KMS-11 (cell line): ENCODE measurements at regions not wholly inside any gene's neighbourhood (a gene's known extent, or its start where the extent isn't known, plus 50 kb on each side); places are given as distances from the start of the nearest gene placed in this dataset.

ENCODE experiments used
- H2AFZ ChIP-seq: fragments of 200-600 bp; sonication (generic); 2 replicates; pipeline ENCODE4 v1.6.1; 2016; ENCODE audit warnings: antibody characterized with exemption, mixed run types, low read depth
- H3K27ac ChIP-seq: fragments of 200-600 bp; sonication (generic); 2 replicates; pipeline ENCODE4 v1.6.1; 2016; ENCODE audit warnings: mild to moderate bottlenecking, mixed run types
- H3K27me3 ChIP-seq: fragments of 200-600 bp; sonication (generic); 2 replicates; pipeline ENCODE4 v1.6.1; 2017; ENCODE audit warnings: mild to moderate bottlenecking, low read depth, mixed run types, moderate library complexity; ENCODE audit not compliant: insufficient read depth
- H3K36me3 ChIP-seq: fragments of 200-600 bp; sonication (generic); 2 replicates; pipeline ENCODE4 v1.6.1; 2017; ENCODE audit warnings: mild to moderate bottlenecking, mixed run types; ENCODE audit not compliant: insufficient read depth
- H3K4me1 ChIP-seq: fragments of 200-600 bp; sonication (generic); 2 replicates; pipeline ENCODE4 v1.6.1; 2016; ENCODE audit warnings: mild to moderate bottlenecking, low read depth, mixed run types; ENCODE audit not compliant: poor library complexity, severe bottlenecking
- H3K4me2 ChIP-seq: fragments of 200-600 bp; sonication (generic); 2 replicates; pipeline ENCODE4 v1.7.0; 2016; ENCODE audit warnings: mild to moderate bottlenecking, mixed run types
- H3K4me3 ChIP-seq: fragments of 200-600 bp; sonication (generic); IDR thresholded peaks from 2 replicates; pipeline ENCODE4 v1.6.1; 2017; ENCODE audit warnings: low read depth, low read length, mixed read lengths; ENCODE audit not compliant: insufficient read depth
- H3K79me2 ChIP-seq: fragments of 200-600 bp; sonication (generic); 2 replicates; pipeline ENCODE4 v1.6.1; 2016; ENCODE audit warnings: low read depth, mixed run types; ENCODE audit not compliant: insufficient read depth
- H3K9ac ChIP-seq: fragments of 200-600 bp; sonication (generic); 2 replicates; pipeline ENCODE4 v1.6.1; 2016; ENCODE audit warnings: mild to moderate bottlenecking, mixed run types
- H4K20me1 ChIP-seq: fragments of 200-600 bp; sonication (generic); 2 replicates; pipeline ENCODE4 v1.6.1; 2016; ENCODE audit warnings: mild to moderate bottlenecking, mixed run types; ENCODE audit not compliant: insufficient read depth
- CTCF ChIP-seq: fragments of 200-600 bp; sonication (generic); conservative IDR thresholded peaks from 2 replicates; pipeline ENCODE4 v1.6.1; 2017; ENCODE audit warnings: low read depth, mild to moderate bottlenecking, antibody characterized with exemption, low read length, moderate library complexity, mixed read lengths

GRCh38 chr3:178308771-178309170, 227.5 kb upstream of the KCNMB2 start:
- no peak overlapping the region for H3K27ac ChIP-seq
- no peaks in the 10 kb centered on the region for H3K36me3 ChIP-seq
- H3K9ac ChIP-seq = no peak overlapping the region
- no peak overlapping the region for H2AFZ ChIP-seq
- no peaks in the 10 kb centered on the region for H3K4me1 ChIP-seq
- H3K4me2 ChIP-seq = no peak overlapping the region
- H3K4me3 ChIP-seq = no peak overlapping the region
- no peak for TF ChIP-seq CTCF
- no peaks in the 10 kb centered on the region for H3K79me2 ChIP-seq
- H4K20me1 ChIP-seq = no peaks in the 10 kb centered on the region
- no peaks in the 10 kb centered on the region for H3K27me3 ChIP-seq

- H3K36me3 ChIP-seq = no peaks in the 10 kb centered on the region
- H3K27ac ChIP-seq = no peak overlapping the region
- H2AFZ ChIP-seq = no peak overlapping the region
- H3K4me1 ChIP-seq = no peaks in the 10 kb centered on the region
- H3K9ac ChIP-seq = no peak overlapping the region
- H3K4me2 ChIP-seq = no peak overlapping the region
- no peaks in the 10 kb centered on the region for H3K27me3 ChIP-seq
- no peaks in the 10 kb centered on the region for H4K20me1 ChIP-seq
- H3K4me3 ChIP-seq = no peak overlapping the region
- H3K79me2 ChIP-seq = no peaks in the 10 kb centered on the region
- TF ChIP-seq CTCF = no peak
These were observed 225.3 kb upstream of the KCNMB2 start for GRCh38 chr3:178310949-178311348.

- no peak overlapping the region for H3K9ac ChIP-seq
- H3K4me3 ChIP-seq = no peak overlapping the region
- H2AFZ ChIP-seq = no peak overlapping the region
- TF ChIP-seq CTCF = no peak
- no peaks in the 10 kb centered on the region for H3K27me3 ChIP-seq
- H3K36me3 ChIP-seq = no peaks in the 10 kb centered on the region
- no peaks in the 10 kb centered on the region for H3K79me2 ChIP-seq
- no peak overlapping the region for H3K4me2 ChIP-seq
- H3K4me1 ChIP-seq = no peaks in the 10 kb centered on the region
- no peak overlapping the region for H3K27ac ChIP-seq
- H4K20me1 ChIP-seq = no peaks in the 10 kb centered on the region
These were observed 222.5 kb upstream of the KCNMB2 start for GRCh38 chr3:178313716-178314115.

- H3K4me2 ChIP-seq = no peak overlapping the region
- no peaks in the 10 kb centered on the region for H3K79me2 ChIP-seq
- H3K9ac ChIP-seq = no peak overlapping the region
- H3K27me3 ChIP-seq = no peaks in the 10 kb centered on the region
- no peak overlapping the region for H2AFZ ChIP-seq
- H3K4me3 ChIP-seq = no peak overlapping the region
- no peaks in the 10 kb centered on the region for H3K4me1 ChIP-seq
- H4K20me1 ChIP-seq = no peaks in the 10 kb centered on the region
- no peaks in the 10 kb centered on the region for H3K36me3 ChIP-seq
- H3K27ac ChIP-seq = no peak overlapping the region
- TF ChIP-seq CTCF = no peak
These were observed 217.9 kb upstream of the KCNMB2 start for GRCh38 chr3:178318340-178318739.
